ENCODE measurements at regions not wholly inside any gene's neighbourhood (a gene's known extent, or its start where the extent isn't known, plus 50 kb on each side); places are given as distances from the start of the nearest gene placed in this dataset.

- TF ChIP-seq CTCF (conservative IDR thresholded peaks at IDR 0.05): no peak
- no peak for TF ChIP-seq EZH2 (IDR thresholded peaks at IDR 0.05; ENCODE audit: low read depth)
Measured at GRCh38 chr11:119983816-119984215, 154.1 kb downstream of the TRIM29 start.
